ENCODE measurements at regions not wholly inside any gene's neighbourhood (a gene's known extent, or its start where the extent isn't known, plus 50 kb on each side); places are given as distances from the start of the nearest gene placed in this dataset.

DNA sequence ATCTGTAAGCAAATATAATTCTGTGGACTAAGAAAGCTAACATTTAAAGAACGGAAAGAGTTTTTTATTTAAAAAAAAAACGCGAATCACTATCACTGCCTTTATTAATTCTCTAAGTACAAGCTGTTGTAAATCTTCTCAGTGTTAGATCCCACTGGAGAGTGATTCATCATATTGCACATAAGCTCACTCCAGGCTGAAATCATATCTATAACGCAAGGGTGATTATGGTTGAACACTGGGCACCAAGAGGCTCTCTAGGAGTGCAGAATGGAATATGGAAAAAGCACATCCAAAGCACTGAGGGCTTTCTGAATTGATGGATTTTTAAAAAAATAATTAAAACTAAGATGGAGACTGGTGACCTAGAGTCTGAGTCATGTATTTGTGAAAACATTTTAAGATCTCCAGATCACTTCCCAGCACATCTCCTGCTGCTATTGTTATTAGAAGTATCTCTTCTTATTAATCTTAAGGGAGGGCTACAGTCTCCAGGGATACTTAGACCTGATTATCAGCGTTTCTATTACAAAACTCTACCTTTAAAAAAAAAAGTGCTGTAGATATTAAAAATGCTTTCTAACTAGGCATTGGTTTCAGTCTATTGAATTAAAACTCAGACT, 1106.8 kb downstream of the AACS start:
- no peak for ATAC-seq
- H3K4me3 Mint-ChIP-seq, result no peak overlapping the region

DNA sequence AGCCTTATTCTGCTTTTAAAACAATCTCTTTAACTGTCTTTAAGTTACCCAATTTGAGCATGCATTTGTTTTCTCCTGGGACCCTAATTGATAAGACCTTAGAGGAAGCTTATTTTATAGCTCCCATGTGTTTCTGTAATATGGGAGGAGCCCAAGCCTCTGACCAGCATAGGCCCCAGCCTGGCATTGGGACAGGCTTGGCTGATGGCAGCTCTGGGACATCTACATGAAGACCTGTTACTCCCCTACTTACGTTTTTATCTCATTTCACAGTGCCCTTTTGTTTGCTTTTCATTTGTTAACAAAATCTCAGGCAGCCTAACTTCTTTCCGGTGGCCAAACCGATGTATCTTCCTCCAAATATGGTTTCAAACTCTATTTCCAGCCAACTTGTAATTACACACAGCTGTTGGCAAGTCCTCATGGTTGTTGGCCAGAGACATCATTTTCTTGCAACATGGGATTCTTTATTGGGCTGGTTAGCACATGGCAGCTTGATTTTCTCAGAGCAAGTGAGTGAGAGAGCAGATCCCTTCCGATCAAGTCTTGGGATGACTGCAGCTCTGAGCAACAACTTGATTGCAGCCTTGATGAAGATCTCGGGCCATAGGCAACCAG, 1117.5 kb downstream of the AACS start:
- H3K27ac Mint-ChIP-seq, result no peak overlapping the region
- no peaks in the 10 kb centered on the region for H3K27me3 Mint-ChIP-seq
- H3K4me3 Mint-ChIP-seq, result no peak overlapping the region
- no peaks in the 10 kb centered on the region for H3K36me3 Mint-ChIP-seq (ENCODE audit: low read depth)
- no peaks in the 10 kb centered on the region for H3K4me1 Mint-ChIP-seq
- no peak for ATAC-seq
- peaks cover 19% of the 10 kb centered on the region for H3K9me3 Mint-ChIP-seq
- no peak for DNase-seq

More for the DNA sequence above, 1106.8 kb downstream of the AACS start:
- Mint-ChIP-seq H3K36me3 (ENCODE audit: low read depth) (no peaks in the 10 kb centered on the region), H3K27ac (no peak overlapping the region), H3K9me3 (peaks cover 6% of the 10 kb centered on the region), H3K27me3 (no peaks in the 10 kb centered on the region), H3K4me1 (no peaks in the 10 kb centered on the region)
- no peak for DNase-seq

DNA sequence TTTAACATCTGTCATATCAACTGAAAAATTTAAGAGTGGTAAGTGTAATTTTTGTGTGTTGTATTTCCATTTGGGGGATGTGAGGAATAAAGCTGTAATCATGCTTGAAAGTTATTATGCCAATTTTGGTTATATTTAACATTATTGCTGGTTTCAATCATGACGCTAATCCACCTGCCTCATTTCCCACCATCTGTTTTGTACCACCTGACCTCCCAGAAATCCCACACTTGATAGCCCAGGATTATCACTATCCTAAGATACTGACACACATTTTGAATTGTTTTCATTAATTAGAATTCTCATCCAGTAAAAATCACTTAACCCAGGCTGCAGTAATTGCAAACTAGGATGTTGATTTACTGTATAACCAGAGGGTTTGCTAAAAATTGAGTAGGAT, 1119.8 kb downstream of the AACS start:
- Mint-ChIP-seq H3K9me3 (peaks cover 13% of the 10 kb centered on the region), H3K4me1 (no peaks in the 10 kb centered on the region), H3K27ac (no peak overlapping the region), H3K36me3 (ENCODE audit: low read depth) (no peaks in the 10 kb centered on the region), H3K27me3 (peaks cover 4% of the 10 kb centered on the region), H3K4me3 (no peak overlapping the region)
- no peak for ATAC-seq
- DNase-seq, result no peak

DNA sequence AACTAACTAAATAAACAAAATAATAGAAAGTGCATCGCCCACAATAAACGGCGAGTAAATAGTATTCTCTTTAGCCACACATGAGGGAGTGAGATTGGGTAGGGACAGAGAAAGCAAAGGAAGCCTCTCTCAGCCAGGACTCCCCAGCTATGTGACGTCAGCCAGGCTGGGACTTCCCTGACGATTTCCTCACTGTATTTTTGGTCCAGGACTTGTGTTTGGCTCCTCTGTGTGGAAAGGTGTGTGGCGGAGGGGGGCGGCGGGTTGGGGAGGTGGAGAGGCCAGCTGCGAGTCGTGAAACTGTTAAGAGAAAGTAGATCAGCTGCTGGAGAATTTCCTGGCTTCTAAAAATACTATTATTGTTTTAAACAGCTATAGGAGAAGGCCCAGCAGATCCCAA, 1124.6 kb downstream of the AACS start:
- Mint-ChIP-seq H3K27ac (no peak overlapping the region), H3K9me3 (peaks cover 4% of the 10 kb centered on the region), H3K27me3 (peaks cover 9% of the 10 kb centered on the region), H3K4me1 (no peaks in the 10 kb centered on the region), H3K4me3 (no peak overlapping the region), H3K36me3 (ENCODE audit: low read depth) (no peaks in the 10 kb centered on the region)
- ATAC-seq (no peak), DNase-seq (no peak)

DNA sequence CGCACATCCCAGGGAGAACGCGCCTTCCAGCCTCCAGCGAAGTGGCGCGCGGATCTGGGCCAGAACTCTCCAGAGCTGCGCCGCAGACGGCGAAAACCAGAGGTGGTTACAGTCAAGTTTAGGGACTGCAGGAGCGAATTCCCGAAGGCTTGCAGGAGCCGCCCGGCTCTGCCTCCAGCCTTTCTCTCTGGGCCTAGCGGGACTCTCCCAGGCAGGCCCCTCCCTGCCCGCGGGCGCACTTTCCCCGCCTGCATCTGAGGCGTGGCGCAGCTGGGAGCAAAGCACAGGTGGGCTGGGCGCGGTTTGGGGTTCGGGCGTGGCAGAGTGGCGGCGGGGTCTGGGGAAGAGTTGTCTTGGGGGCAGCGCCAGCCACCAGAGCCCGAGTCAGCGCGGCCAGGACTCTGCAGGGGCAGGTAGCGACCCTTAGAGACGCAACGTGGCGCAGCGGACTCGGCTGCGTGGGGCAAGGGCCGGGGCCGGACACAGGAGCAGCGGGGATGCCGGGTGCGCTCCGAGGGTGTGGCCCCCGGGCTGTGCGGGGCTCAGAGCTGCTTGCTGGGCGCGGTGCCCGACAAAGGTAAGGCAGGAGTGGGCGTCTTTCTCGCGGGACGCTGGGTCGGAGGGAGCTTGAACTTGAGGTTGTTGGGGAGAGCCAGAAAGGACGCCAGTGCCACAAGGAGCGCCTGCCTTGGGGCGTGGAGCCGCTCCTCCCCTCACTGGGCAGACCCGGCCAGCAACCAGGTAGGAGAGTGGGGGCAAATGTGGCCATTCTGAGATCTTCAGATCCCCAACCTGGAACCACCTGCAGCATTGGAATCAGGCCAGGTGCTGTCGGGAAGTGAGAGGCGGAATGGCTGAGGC, 1126.0 kb downstream of the AACS start:
- Mint-ChIP-seq H3K4me3 (no peak overlapping the region), H3K27me3 (peaks cover 9% of the 10 kb centered on the region), H3K36me3 (ENCODE audit: low read depth) (no peaks in the 10 kb centered on the region), H3K4me1 (no peaks in the 10 kb centered on the region), H3K27ac (no peak overlapping the region), H3K9me3 (peaks cover 11% of the 10 kb centered on the region)
- no peak for ATAC-seq
- DNase-seq, result no peak

DNA sequence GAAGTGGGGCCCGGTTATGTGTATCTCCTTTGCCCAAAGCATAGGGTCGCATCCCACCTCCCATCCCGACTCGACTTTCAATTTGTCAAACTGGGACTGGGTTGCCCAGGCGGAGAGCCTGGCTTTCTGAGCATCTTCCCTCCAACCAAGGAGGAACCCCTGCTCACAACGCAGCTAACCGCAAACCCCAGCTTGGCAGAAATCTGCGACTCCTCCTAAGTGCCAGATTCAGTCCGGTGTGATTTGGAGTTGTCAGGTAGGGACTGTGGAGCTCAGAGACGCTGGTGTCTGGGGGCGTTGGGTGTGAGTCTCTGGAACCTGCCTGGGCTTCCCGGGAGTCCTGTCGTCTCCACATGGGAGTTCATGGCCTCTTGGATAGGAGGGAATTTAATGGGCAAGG, 1126.7 kb downstream of the AACS start:
- DNase-seq, result no peak
- Mint-ChIP-seq H3K4me1 (no peaks in the 10 kb centered on the region), H3K4me3 (no peak overlapping the region), H3K27me3 (peaks cover 9% of the 10 kb centered on the region), H3K9me3 (peaks cover 11% of the 10 kb centered on the region), H3K27ac (no peak overlapping the region), H3K36me3 (ENCODE audit: low read depth) (no peaks in the 10 kb centered on the region)
- no peak for ATAC-seq

DNA sequence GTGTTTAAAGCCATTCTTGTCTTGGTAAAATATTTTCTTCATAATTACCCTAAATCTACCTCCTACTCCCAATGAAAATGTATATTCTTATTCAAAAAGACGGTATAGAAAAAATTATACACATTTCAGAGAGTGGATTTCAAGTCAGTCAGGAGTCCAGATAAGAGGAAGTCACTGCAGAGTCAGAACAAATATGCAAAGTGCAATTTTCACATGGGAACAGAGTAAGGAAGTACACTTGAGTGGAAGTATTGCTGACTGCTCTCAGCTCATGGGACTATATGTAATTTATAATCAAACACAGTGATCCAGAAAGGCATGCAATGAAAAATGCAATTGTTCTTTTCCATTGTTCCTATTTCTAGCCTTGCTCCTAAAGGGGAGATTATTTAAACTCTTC, 1128.0 kb downstream of the AACS start:
- H3K4me3 Mint-ChIP-seq, result no peak overlapping the region
- ATAC-seq, result no peak

DNA sequence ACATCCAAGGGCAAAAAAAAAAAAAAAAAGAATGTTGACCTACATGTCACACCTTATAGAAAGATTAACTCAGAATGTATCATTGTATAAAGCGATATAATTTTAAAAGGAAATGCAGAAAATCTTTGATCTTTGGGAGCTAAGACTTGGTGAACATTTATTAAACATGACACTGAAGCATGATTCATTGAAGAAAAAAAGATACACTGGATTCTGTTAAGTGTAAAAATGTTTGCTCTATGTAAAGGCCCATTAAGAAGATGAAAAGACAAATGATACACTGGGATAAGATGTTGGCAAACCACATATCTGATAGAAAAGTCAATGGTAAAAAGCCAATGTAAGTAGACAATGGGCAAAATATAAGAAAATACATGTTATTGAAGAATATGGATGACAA, 1131.0 kb downstream of the AACS start:
- Mint-ChIP-seq H3K36me3 (ENCODE audit: low read depth) (no peaks in the 10 kb centered on the region), H3K4me3 (no peak overlapping the region), H3K27ac (no peak overlapping the region), H3K4me1 (no peaks in the 10 kb centered on the region), H3K27me3 (no peaks in the 10 kb centered on the region), H3K9me3 (peaks cover 8% of the 10 kb centered on the region)
- ATAC-seq, result no peak
- no peak for DNase-seq

More for the DNA sequence above, 1128.0 kb downstream of the AACS start:
- Mint-ChIP-seq H3K9me3 (peaks cover 7% of the 10 kb centered on the region), H3K4me1 (no peaks in the 10 kb centered on the region), H3K27ac (no peak overlapping the region), H3K36me3 (ENCODE audit: low read depth) (no peaks in the 10 kb centered on the region), H3K27me3 (peaks cover 9% of the 10 kb centered on the region)
- DNase-seq, result no peak

DNA sequence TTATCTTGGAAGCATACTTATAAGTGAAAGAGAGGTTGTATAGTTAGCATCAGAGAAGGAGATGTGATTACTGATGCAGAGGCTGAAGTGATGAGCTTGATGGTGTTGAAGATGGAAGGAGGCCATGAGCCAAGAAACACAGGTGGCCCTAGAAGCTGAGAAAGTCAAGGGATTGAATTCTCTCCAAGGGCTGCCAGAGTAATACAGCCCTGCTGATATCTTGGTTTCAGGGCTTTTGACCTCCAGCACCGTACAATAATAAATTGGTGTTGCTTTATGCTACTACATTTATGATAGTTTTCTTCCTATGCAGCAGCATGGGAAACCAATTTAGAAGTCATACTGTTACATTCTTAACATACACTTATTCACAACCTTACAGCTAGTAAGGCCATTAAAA, 1133.3 kb downstream of the AACS start:
- Mint-ChIP-seq H3K9me3 (peaks cover 11% of the 10 kb centered on the region), H3K27me3 (no peaks in the 10 kb centered on the region), H3K4me1 (no peaks in the 10 kb centered on the region), H3K36me3 (ENCODE audit: low read depth) (no peaks in the 10 kb centered on the region), H3K4me3 (no peak overlapping the region), H3K27ac (no peak overlapping the region)
- ATAC-seq, result no peak
- DNase-seq, result no peak

DNA sequence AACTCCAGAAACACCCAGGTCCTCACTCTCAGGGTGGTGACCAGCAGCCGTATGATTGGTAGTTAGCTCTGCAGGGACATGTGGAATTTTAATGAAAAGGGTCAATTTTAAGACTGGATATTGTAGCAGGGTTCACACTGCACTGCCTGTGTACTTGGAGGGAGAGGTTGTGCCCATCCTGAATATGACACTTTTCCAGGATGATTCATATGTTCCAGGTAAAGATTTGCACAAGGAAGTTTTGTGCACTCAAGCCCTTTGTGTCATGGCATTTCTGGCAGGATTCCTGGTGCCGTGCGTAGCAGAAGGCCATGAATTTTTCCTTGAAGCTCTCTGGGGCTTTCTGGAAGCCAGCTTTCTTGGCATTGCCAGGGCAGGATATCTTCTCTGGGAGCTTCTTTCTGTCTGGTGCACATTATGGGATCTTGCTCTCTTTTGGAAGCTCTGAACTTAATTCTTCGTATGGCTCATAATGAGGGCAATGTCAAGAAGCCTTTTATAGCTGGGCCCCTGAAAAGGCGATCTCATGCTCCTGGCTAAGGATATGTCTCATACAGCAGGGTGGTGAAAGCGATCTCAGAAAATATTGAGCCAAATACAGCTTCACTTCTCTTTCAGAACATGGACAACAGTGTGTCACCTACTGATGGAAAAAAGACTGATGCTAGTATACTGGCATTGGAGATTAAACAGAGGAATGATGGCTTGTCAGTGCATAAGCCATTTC, 1133.9 kb downstream of the AACS start:
- Mint-ChIP-seq H3K27me3 (no peaks in the 10 kb centered on the region), H3K4me3 (no peak overlapping the region), H3K9me3 (peaks cover 11% of the 10 kb centered on the region), H3K4me1 (no peaks in the 10 kb centered on the region), H3K27ac (no peak overlapping the region), H3K36me3 (ENCODE audit: low read depth) (no peaks in the 10 kb centered on the region)
- no peak for ATAC-seq
- DNase-seq, result no peak

DNA sequence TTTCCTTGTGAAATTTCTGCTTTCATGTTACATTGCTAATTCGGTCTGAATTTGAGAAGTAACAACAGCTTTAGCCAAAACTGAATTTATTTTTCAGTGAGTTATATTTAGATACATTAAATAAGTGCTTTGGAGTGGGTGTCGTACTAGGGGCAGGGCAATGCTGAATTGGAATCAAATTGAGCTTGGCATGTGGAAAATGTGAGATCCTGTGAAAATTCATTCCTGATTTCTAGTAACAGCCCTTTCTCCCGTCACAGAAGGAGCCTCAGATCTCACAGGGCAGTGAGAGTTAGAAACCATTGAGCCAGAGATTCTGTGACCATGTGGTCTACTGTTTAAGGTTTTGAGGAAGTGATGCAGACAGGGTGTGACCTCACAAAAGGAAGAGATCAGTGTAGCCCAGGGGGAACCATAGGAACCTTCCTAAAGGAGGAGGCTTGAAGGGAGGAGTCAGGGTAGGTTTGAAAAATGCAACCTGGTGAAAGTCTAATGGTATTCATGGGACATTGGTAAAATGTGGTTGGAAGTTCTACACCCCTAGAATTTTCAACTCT, 1136.8 kb downstream of the AACS start:
- no peak overlapping the region for H3K27ac Mint-ChIP-seq

DNA sequence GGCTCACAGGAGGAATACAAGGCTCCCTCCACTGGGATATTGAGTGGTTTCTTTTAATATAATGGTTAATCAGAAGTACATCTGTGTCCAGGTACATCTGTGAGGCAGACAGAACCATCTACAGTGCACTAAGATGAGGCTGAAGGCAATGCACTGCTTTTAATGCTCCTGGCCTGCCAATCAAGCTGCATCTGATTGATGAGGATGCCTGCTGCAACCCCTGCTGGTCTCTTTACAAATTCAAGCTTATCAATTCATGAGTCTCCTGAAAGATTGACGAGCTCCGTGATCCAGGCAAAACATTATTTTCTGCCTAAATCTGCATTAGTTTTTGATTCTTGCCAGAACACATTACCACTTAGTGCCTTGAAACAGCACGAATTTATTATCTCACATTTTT, 1139.1 kb downstream of the AACS start:
- DNase-seq, result no peak
- Mint-ChIP-seq H3K4me1 (no peaks in the 10 kb centered on the region), H3K36me3 (ENCODE audit: low read depth) (no peaks in the 10 kb centered on the region), H3K4me3 (no peak overlapping the region), H3K27ac (no peak overlapping the region), H3K9me3 (peaks cover 5% of the 10 kb centered on the region), H3K27me3 (no peaks in the 10 kb centered on the region)
- no peak for ATAC-seq

More for the DNA sequence above, 1136.8 kb downstream of the AACS start:
- H3K36me3 Mint-ChIP-seq (ENCODE audit: low read depth), result no peaks in the 10 kb centered on the region
- H3K4me3 Mint-ChIP-seq, result no peak overlapping the region
- ATAC-seq, result no peak
- DNase-seq, result no peak
- no peaks in the 10 kb centered on the region for H3K4me1 Mint-ChIP-seq
- no peaks in the 10 kb centered on the region for H3K27me3 Mint-ChIP-seq
- H3K9me3 Mint-ChIP-seq, result peaks cover 5% of the 10 kb centered on the region

DNA sequence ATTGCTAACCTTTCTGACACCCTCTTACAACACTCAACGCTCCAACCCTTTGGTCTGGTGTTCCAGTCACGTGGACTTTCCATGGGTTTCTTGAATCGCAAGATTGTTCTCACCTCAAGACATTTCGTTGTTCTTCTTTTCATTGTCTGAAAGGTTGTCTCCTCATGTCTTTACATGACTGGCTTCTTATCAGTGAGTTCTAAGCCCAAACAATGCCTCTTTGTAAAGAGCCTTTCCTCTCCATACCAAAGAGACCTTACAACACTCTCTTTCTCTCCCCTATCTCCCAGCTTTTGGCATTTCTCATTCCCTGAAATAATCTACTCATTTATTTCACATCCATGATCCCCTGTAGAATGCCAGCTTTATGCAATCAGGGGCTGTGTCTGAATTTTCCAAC, 1144.8 kb downstream of the AACS start:
- Mint-ChIP-seq H3K36me3 (ENCODE audit: low read depth) (no peaks in the 10 kb centered on the region), H3K9me3 (no peaks in the 10 kb centered on the region), H3K4me1 (no peaks in the 10 kb centered on the region), H3K4me3 (no peak overlapping the region), H3K27me3 (no peaks in the 10 kb centered on the region), H3K27ac (no peak overlapping the region)
- no peak for ATAC-seq
- DNase-seq, result no peak

DNA sequence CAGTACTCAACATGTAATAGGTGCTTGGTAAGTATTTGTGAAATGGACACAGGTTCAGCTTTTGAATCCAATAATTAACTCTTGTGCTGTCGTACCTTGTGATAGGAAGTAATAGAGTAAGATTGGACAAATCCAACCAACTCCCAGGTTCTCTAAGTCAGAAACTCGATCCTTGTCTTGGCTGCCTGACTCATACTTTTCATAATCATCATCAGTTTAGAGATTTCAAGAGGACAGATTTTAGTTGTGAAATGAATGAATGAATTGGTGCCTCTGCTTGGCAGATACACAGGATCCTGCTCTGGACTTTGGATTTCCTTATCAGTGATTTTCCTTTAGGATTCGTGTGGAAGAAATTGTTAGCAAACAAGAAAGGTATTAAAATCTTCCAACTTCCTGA, 1145.2 kb downstream of the AACS start:
- no peak for DNase-seq
- ATAC-seq, result no peak
- H3K36me3 Mint-ChIP-seq (ENCODE audit: low read depth), result no peaks in the 10 kb centered on the region
- H3K27ac Mint-ChIP-seq, result no peak overlapping the region
- no peaks in the 10 kb centered on the region for H3K27me3 Mint-ChIP-seq
- H3K9me3 Mint-ChIP-seq, result no peaks in the 10 kb centered on the region
- H3K4me3 Mint-ChIP-seq, result no peak overlapping the region
- H3K4me1 Mint-ChIP-seq, result no peaks in the 10 kb centered on the region
